Esophagus muscularis mucosa (tissue), 4 donors: ENCODE measurements at regions not wholly inside any gene's neighbourhood (a gene's known extent, or its start where the extent isn't known, plus 50 kb on each side); places are given as distances from the start of the nearest gene placed in this dataset.

Experiments used
- DNase-seq: peaks from one replicate; pipeline ENCODE4 v3.0.0-alpha.2; 2017; ENCODE audit errors: extremely low spot score
- H3K27ac ChIP-seq, 4 donors: fragments of 200-600 bp; sonication (generic); replicated peaks in 1 of 4; 1 replicate in 3 of 4; 2 replicates in 1 of 4; pipeline ENCODE4 v1.5.1; 2016 to 2019; ENCODE audit warnings: mild to moderate bottlenecking in 1 of 4
- H3K27me3 ChIP-seq, 4 donors: fragments of 200-600 bp; sonication (generic); one replicate each; pipeline versions ENCODE4 v1.5.1 to v1.6.0; 2016 to 2019
- H3K36me3 ChIP-seq, 4 donors: fragments of 200-600 bp; sonication (generic); one replicate each; pipeline ENCODE4 v1.5.1; 2016 to 2019
- H3K4me1 ChIP-seq, 4 donors: fragments of 200-600 bp; sonication (generic); one replicate each; pipeline ENCODE4 v1.5.1; 2016 to 2019
- H3K4me3 ChIP-seq, 4 donors: fragments of 200-600 bp; sonication (generic); 1 replicate in 2 of 4; 2 replicates in 2 of 4; pipeline ENCODE4 v1.5.1; 2016 to 2019; ENCODE audit warnings: mild to moderate bottlenecking in 4 of 4, moderate library complexity in 1 of 4
- H3K9me3 ChIP-seq, 4 donors: fragments of 200-600 bp; sonication (generic); 1 replicate in 3 of 4; 2 replicates in 1 of 4; pipeline ENCODE4 v1.5.1; 2016 to 2019
- EP300 ChIP-seq: sonication (generic); formaldehyde crosslinking; IDR thresholded peaks from one replicate; pipeline ENCODE4 v1.6.1; 2017; ENCODE audit warnings: antibody characterized with exemption
- POLR2A ChIP-seq: fragments of 450-650 bp; IDR thresholded peaks from one replicate; pipeline ENCODE4 v1.6.1; 2017; ENCODE audit warnings: antibody characterized with exemption, moderate library complexity, mild to moderate bottlenecking, low read depth
- POLR2AphosphoS5 ChIP-seq, 2 donors: sonication (generic); formaldehyde crosslinking; IDR thresholded peaks; one replicate each; pipeline ENCODE4 v1.6.1; 2017; ENCODE audit warnings: antibody characterized with exemption in 2 of 2
- WGBS: methylation state at CpG from one replicate; pipeline ENCODE4 v1.1.5; 2018; 5-methylcytosine and 5-hydroxymethylcytosine counted together
- intact Hi-C: fragments of 100-400 bp; cut with DNase I; formaldehyde crosslinking; loops from one replicate; pipeline ENCODE4 v1.15.1; 2023
- TF ChIP-seq, protein P1 (sequence below), 3 experiments: fragments of 200-600 bp in 2 of 3; fragments of 450-650 bp in 1 of 3; sonication (generic) in 2 of 3; IDR thresholded peaks; one replicate each; pipeline ENCODE4 v1.5.1; 2017 to 2019; ENCODE audit warnings: antibody characterized with exemption in 3 of 3, mild to moderate bottlenecking in 2 of 3, moderate library complexity in 1 of 3

DNA sequence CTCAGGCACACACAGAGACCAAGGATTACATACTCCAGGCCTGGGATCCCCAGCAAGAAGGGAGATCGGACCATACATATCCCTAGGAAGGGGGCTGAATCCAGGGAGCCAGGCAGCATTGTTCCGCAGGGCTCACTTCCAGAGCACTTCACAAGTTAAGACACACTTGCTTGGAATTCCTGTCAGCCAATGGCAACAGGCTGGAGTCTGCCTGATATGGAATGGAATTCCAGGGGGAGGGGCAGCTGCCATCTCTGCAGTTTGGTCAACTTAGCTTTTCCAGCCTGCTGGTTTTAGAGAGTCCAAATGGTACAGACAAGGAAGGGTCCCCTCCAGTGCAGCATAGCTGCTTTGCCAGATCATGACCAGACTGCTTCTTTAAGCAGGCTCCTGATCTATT lies 290.0 kb upstream of the GLI3 start:
- Histone ChIP-seq H3K36me3 (no peaks in the 10 kb centered on the region), H3K9me3 (peaks cover 0 to 10% (median 8%) of the 10 kb centered on the region in 4 donors), H3K4me1 (no peaks in the 10 kb centered on the region), H3K27ac (no peak overlapping the region), H3K27me3 (no peaks in the 10 kb centered on the region), H3K4me3 (no peak overlapping the region)
- intact Hi-C loops = no loop called here
- WGBS = no CpG with 5 or more reads among the region's 2 CpGs
- TF ChIP-seq POLR2A = no peak
- no peak for TF ChIP-seq EP300
- TF ChIP-seq, protein P1, sequence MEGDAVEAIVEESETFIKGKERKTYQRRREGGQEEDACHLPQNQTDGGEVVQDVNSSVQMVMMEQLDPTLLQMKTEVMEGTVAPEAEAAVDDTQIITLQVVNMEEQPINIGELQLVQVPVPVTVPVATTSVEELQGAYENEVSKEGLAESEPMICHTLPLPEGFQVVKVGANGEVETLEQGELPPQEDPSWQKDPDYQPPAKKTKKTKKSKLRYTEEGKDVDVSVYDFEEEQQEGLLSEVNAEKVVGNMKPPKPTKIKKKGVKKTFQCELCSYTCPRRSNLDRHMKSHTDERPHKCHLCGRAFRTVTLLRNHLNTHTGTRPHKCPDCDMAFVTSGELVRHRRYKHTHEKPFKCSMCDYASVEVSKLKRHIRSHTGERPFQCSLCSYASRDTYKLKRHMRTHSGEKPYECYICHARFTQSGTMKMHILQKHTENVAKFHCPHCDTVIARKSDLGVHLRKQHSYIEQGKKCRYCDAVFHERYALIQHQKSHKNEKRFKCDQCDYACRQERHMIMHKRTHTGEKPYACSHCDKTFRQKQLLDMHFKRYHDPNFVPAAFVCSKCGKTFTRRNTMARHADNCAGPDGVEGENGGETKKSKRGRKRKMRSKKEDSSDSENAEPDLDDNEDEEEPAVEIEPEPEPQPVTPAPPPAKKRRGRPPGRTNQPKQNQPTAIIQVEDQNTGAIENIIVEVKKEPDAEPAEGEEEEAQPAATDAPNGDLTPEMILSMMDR (IDR thresholded peaks at IDR 0.05) = no peak
- no peak for TF ChIP-seq POLR2AphosphoS5 (IDR thresholded peaks at IDR 0.05)
- no peak for DNase-seq

DNA sequence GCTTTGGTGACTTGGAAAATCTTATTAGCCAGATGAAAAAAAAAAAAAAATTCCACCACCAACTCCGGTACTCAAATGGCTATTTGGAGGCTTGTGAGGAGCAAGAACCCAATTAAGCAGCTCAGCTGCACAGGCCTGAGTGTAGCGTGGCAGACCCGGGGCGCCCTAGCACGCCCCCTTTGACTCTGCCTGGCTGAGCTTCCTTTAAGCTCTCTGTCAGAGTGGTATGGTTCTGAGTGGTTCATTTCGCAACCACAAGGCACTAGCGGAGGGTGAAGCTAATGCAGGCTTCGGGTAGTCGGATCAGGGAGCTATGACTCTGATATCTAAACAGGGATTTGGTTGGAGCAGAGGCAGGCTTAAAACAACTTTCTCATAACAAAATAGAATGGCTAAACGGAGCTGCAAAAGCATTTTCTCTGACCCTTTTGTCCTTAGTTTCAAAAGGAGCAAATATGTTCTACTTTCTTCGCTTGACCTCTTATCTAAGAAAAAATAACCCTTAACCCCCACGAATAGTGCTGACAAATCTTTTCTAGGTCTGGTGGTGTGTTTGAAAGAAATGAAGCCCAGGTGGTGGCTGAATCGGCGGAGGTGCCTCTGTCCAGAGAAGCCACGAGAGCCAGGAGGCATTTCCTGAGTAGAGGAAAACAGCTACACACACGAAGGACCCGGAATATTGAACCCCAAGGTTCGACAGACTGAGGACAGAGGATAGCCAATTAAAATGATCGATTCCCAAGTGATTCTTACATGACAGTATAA lies 285.4 kb upstream of the GLI3 start:
- H3K4me1 ChIP-seq = no peaks in the 10 kb centered on the region
- intact Hi-C loops = no loop called here
- TF ChIP-seq, protein P1 (IDR thresholded peaks at IDR 0.05) = no peak
- TF ChIP-seq EP300 = no peak
- no peak for TF ChIP-seq POLR2A
- TF ChIP-seq POLR2AphosphoS5 (IDR thresholded peaks at IDR 0.05) = no peak
- no peaks in the 10 kb centered on the region for H3K36me3 ChIP-seq
- no peak for DNase-seq
- no peak overlapping the region for H3K4me3 ChIP-seq
- H3K27me3 ChIP-seq = no peaks in the 10 kb centered on the region
- peak overlapping the region; percentile 19 to 33 (median 24) for H3K27ac ChIP-seq
- WGBS = 69% methylated on average over 19 of the region's 19 CpGs
- H3K9me3 ChIP-seq = peaks cover 0 to 10% (median 3%) of the 10 kb centered on the region in 4 donors

DNA sequence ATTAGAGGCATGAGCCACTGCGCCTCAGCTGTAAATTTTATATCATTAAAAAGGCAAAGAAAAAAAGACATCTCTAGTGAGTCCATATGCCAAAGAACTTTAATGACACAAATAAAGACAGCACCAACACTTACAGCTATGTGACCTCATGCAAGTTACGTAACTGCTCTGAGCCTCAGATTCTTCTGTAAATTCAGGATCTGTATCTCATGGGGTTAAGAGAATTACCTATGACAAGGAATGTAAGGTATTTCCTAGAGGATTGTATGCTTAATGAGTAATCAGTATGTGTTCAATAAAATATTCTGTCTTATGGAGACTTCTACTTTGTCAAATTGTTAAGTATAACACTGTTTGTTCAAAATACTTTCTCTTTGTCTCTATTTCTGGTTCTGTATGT lies 274.0 kb upstream of the GLI3 start:
- 97% methylated on average over 2 of the region's 2 CpGs for WGBS
- no peak for DNase-seq
- H3K9me3 ChIP-seq = no peaks in the 10 kb centered on the region
- intact Hi-C loops = no loop called here
- H3K27ac ChIP-seq = no peak overlapping the region
- no peaks in the 10 kb centered on the region for H3K36me3 ChIP-seq
- no peak overlapping the region for H3K4me3 ChIP-seq
- peaks cover 0 to 5% (median 2%) of the 10 kb centered on the region in 4 donors for H3K4me1 ChIP-seq
- H3K27me3 ChIP-seq = no peaks in the 10 kb centered on the region
- TF ChIP-seq, protein P1 (IDR thresholded peaks at IDR 0.05) = no peak
- no peak for TF ChIP-seq POLR2AphosphoS5 (IDR thresholded peaks at IDR 0.05)
- TF ChIP-seq POLR2A = no peak
- TF ChIP-seq EP300 = no peak

DNA sequence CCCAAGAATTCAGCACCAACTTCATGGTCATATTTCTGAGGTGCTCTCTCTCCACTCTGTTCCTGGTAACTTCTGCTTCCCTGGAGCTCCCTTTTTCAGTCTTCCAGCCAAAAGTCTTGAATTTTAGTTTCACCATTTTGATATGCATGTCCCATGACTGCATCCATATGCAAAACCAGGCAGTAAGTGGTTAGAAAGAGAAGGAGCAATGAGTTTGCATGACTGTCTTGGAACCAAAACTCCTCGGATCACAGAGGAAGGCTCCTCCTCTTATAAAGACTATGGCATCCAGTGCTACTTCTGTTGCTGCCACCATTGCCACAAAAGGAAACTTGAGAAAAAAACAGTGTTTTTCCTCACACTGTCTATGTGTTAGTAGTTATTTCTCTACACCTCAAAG lies 269.1 kb upstream of the GLI3 start:
- no peaks in the 10 kb centered on the region for H3K36me3 ChIP-seq
- no peaks in the 10 kb centered on the region for H3K4me1 ChIP-seq
- WGBS = 87% methylated on average over 1 of the region's 1 CpG
- H3K27ac ChIP-seq = no peak overlapping the region
- TF ChIP-seq POLR2AphosphoS5 (IDR thresholded peaks at IDR 0.05) (no peak), EP300 (no peak)
- TF ChIP-seq, protein P1 (IDR thresholded peaks at IDR 0.05) = no peak
- no peak for DNase-seq
- intact Hi-C loops = no loop called here
- no peak overlapping the region for H3K4me3 ChIP-seq
- no peaks in the 10 kb centered on the region for H3K27me3 ChIP-seq
- no peaks in the 10 kb centered on the region for H3K9me3 ChIP-seq

DNA sequence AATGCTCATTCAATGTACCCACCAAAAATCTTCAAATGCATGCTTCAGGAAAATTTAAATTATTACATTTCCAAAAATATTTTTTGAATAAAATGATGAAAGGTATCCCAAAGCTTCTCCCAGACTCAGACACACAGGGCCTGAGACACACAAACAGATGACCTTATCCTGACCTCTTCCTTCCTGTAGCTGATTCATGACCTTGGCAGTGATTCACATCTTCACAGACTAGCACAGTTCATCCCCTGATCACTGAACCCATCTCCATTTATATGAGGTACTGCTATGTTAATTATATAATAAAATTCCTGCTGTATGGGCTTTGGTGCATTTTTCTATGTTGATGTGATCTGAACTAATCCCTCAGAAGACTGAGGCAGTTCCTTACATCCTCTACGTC lies 265.0 kb upstream of the GLI3 start:
- no peak for TF ChIP-seq POLR2A
- no peak for TF ChIP-seq POLR2AphosphoS5 (IDR thresholded peaks at IDR 0.05)
- TF ChIP-seq EP300 = no peak
- TF ChIP-seq, protein P1 (IDR thresholded peaks at IDR 0.05) = no peak
- Histone ChIP-seq H3K27ac (no peak overlapping the region), H3K9me3 (no peaks in the 10 kb centered on the region), H3K4me3 (no peak overlapping the region), H3K36me3 (no peaks in the 10 kb centered on the region), H3K27me3 (no peaks in the 10 kb centered on the region), H3K4me1 (no peaks in the 10 kb centered on the region)
- intact Hi-C loops = no loop called here
- WGBS = 76% methylated on average over 1 of the region's 1 CpG
- no peak for DNase-seq
